ENCODE measurements at regions not wholly inside any gene's neighbourhood (a gene's known extent, or its start where the extent isn't known, plus 50 kb on each side); places are given as distances from the start of the nearest gene placed in this dataset.

DNA sequence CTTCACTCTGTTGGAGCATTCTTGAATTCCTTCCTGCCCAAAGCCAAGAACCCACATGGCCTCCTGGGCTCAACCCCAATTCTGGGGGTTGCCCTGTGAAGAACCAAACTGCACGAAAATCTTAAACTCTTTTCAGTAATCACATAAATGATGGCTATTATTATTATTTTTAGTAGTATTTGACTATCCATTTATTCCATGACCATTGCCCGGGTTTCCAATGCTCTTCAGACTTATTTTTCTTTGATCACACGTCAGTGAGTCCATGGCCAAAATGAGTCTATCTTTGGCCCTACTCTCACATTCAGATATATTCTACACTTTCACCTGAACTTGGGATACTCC is 185.9 kb downstream of the AVL9 start:
- Mint-ChIP-seq H3K4me1 (ENCODE audit: unreplicated experiment) (peaks cover 4% of the 10 kb centered on the region), H3K27ac (ENCODE audit: unreplicated experiment) (no peak overlapping the region)

DNA sequence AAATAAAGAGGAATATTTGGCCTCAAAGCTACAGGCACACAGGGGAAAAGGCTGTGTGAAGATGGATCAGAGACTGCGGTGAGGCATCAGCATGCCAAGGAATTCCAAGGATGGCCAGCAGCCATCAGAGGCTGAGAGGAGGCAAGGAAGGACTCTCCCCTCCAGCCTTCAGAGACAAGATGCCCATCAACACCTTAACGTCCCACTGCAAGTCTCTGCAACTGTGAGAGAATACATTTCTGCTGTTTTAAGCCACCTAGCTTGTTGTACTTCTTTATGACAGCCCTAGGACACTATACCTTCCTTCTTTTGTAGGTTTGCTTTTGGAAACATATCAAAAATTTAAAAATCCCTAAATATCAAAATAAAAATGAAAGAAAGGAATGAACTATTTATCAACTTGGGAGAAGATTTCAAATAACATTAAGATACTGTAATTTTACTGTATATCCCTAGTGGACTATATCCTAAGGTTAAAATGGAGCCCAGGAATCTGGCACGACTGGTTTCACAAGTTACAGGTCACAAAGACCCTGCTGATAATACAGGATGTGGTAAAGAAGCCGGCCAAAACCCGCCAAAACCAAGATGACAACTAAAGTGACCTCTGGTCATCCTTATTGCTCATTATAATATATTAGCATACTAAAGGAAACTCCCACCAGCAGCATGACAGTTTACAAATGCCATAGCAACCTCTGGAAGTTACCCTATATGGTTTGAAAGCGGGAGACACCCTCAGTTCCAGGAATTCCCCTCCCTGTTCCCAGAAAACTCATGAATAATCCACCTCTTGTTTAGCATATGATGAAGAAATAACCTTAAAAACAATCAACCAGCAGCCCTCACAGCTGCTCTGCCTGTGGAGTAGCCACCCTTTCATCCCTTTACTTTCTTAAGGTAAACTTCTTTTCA is 185.2 kb downstream of the AVL9 start:
- Mint-ChIP-seq H3K9me3 (ENCODE audit: unreplicated experiment) (no peaks in the 10 kb centered on the region), H3K4me3 (ENCODE audit: unreplicated experiment) (no peak overlapping the region), H3K27me3 (ENCODE audit: unreplicated experiment) (no peaks in the 10 kb centered on the region), H3K4me1 (ENCODE audit: unreplicated experiment) (peaks cover 4% of the 10 kb centered on the region), H3K27ac (ENCODE audit: unreplicated experiment) (no peak overlapping the region), H3K36me3 (ENCODE audit: unreplicated experiment) (no peaks in the 10 kb centered on the region)
- no peak for DNase-seq (ENCODE audit: extremely low spot score, unreplicated experiment)
- TF ChIP-seq, protein P1, sequence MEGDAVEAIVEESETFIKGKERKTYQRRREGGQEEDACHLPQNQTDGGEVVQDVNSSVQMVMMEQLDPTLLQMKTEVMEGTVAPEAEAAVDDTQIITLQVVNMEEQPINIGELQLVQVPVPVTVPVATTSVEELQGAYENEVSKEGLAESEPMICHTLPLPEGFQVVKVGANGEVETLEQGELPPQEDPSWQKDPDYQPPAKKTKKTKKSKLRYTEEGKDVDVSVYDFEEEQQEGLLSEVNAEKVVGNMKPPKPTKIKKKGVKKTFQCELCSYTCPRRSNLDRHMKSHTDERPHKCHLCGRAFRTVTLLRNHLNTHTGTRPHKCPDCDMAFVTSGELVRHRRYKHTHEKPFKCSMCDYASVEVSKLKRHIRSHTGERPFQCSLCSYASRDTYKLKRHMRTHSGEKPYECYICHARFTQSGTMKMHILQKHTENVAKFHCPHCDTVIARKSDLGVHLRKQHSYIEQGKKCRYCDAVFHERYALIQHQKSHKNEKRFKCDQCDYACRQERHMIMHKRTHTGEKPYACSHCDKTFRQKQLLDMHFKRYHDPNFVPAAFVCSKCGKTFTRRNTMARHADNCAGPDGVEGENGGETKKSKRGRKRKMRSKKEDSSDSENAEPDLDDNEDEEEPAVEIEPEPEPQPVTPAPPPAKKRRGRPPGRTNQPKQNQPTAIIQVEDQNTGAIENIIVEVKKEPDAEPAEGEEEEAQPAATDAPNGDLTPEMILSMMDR (IDR thresholded peaks at IDR 0.05) = no peak

More for the DNA sequence above, 185.9 kb downstream of the AVL9 start:
- no peaks in the 10 kb centered on the region for H3K27me3 Mint-ChIP-seq (ENCODE audit: unreplicated experiment)
- no peak for DNase-seq (ENCODE audit: extremely low spot score, unreplicated experiment)
- H3K4me3 Mint-ChIP-seq (ENCODE audit: unreplicated experiment) = no peak overlapping the region
- H3K36me3 Mint-ChIP-seq (ENCODE audit: unreplicated experiment) = no peaks in the 10 kb centered on the region
- TF ChIP-seq, protein P1 (IDR thresholded peaks at IDR 0.05) = no peak
- no peaks in the 10 kb centered on the region for H3K9me3 Mint-ChIP-seq (ENCODE audit: unreplicated experiment)

DNA sequence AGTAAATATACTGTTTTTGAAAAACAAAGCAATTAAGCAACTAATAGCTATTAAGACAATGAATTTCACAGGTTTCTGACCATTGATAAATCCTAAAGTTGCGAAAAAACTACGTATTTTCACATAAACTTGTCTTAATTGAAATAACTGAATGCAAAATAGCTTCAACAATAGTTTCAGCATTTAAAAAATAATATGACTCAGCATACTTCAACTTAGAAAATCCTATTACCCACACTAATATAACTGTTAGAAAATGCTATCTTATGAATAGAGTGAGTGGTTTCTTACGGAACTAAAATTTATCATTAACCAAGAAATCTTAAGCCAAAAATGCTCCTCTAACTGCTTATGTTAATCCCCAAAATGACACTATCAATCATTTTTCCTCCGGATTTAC is 183.9 kb downstream of the AVL9 start:
- DNase-seq (ENCODE audit: extremely low spot score, unreplicated experiment) = no peak
- TF ChIP-seq, protein P1 (IDR thresholded peaks at IDR 0.05) = no peak
- H3K4me3 Mint-ChIP-seq (ENCODE audit: unreplicated experiment) = no peak overlapping the region
- no peaks in the 10 kb centered on the region for H3K9me3 Mint-ChIP-seq (ENCODE audit: unreplicated experiment)
- peaks cover 4% of the 10 kb centered on the region for H3K4me1 Mint-ChIP-seq (ENCODE audit: unreplicated experiment)
- H3K27me3 Mint-ChIP-seq (ENCODE audit: unreplicated experiment) = no peaks in the 10 kb centered on the region
- no peaks in the 10 kb centered on the region for H3K36me3 Mint-ChIP-seq (ENCODE audit: unreplicated experiment)
- H3K27ac Mint-ChIP-seq (ENCODE audit: unreplicated experiment) = no peak overlapping the region

DNA sequence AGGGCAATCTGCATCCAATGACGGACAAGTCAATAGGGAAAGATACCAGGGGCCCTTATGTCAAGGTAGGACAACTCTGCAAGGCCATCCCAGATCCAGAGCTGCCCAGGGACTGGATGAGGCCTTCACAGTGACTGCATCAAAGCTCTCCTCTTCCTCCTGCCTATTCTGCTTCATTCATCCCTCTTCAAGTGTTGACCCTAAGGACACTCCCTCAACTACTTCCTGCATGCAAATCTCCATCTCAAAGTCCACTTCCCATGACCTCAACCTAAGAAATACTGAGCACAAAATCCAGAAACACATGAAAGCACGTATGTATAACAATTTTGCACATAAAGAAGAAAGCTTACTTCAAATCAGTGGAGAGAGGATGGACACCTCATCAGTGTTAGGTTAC is 182.3 kb downstream of the AVL9 start:
- TF ChIP-seq, protein P1 (IDR thresholded peaks at IDR 0.05) = no peak
- H3K4me3 Mint-ChIP-seq (ENCODE audit: unreplicated experiment) = no peak overlapping the region
- no peaks in the 10 kb centered on the region for H3K36me3 Mint-ChIP-seq (ENCODE audit: unreplicated experiment)
- H3K9me3 Mint-ChIP-seq (ENCODE audit: unreplicated experiment) = no peaks in the 10 kb centered on the region
- peaks cover 4% of the 10 kb centered on the region for H3K4me1 Mint-ChIP-seq (ENCODE audit: unreplicated experiment)
- no peak for DNase-seq (ENCODE audit: extremely low spot score, unreplicated experiment)
- no peaks in the 10 kb centered on the region for H3K27me3 Mint-ChIP-seq (ENCODE audit: unreplicated experiment)
- no peak overlapping the region for H3K27ac Mint-ChIP-seq (ENCODE audit: unreplicated experiment)

DNA sequence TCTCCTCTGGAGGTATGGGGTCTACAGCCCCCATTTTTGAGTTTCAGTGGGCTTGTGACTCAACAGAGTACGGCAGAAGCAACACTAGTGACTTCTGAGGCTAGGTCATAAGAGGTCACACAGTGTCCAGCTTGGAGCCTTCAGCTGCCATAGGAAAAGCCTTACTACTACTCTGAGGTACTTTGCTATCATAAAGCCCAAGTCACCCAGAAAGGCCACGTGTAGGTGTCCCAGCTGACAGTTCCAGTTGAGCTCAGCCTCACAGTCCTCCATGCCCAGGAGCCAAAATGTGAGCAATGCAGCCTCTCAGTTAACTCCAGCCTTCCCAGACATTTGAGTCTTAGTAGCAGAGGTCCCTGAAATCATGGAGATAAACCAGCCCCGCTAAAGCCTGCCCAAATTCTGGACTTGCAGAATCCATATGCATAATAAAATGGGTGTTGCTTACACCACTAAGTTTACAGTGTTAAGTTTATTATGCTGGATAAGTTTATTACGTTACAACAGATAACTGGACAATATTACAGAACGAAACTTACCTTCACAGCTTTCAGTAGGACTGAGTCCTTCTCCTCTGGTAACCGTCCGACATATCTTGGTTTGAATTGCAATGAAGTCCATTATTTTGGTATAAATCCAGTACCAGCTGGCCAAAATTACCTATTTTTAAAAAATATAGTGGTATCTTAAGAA is 181.1 kb downstream of the AVL9 start:
- no peaks in the 10 kb centered on the region for H3K36me3 Mint-ChIP-seq (ENCODE audit: unreplicated experiment)
- H3K9me3 Mint-ChIP-seq (ENCODE audit: unreplicated experiment) = no peaks in the 10 kb centered on the region
- peaks cover 5% of the 10 kb centered on the region for H3K4me1 Mint-ChIP-seq (ENCODE audit: unreplicated experiment)
- no peak overlapping the region for H3K4me3 Mint-ChIP-seq (ENCODE audit: unreplicated experiment)
- no peak for DNase-seq (ENCODE audit: extremely low spot score, unreplicated experiment)
- TF ChIP-seq, protein P1 (IDR thresholded peaks at IDR 0.05) = no peak
- no peaks in the 10 kb centered on the region for H3K27me3 Mint-ChIP-seq (ENCODE audit: unreplicated experiment)
- H3K27ac Mint-ChIP-seq (ENCODE audit: unreplicated experiment) = no peak overlapping the region
